Hepatocyte (in vitro differentiated cells): ENCODE measurements at regions not wholly inside any gene's neighbourhood (a gene's known extent, or its start where the extent isn't known, plus 50 kb on each side); places are given as distances from the start of the nearest gene placed in this dataset.

Experiments
- DNase-seq: peaks from one replicate; pipeline ENCODE4 v3.0.0-alpha.2; 2016; ENCODE audit warnings: low spot score
- H2AFZ ChIP-seq: fragments of 200-600 bp; sonication (generic); 2 replicates; pipeline ENCODE4 v1.6.0; 2016; ENCODE audit warnings: antibody characterized with exemption, mild to moderate bottlenecking
- H3K27ac ChIP-seq: fragments of 200-600 bp; sonication (generic); 2 replicates; pipeline ENCODE4 v1.5.1; 2016; ENCODE audit warnings: mild to moderate bottlenecking
- H3K27me3 ChIP-seq: fragments of 200-600 bp; sonication (generic); 2 replicates; pipeline ENCODE4 v1.6.1; 2016
- H3K36me3 ChIP-seq: fragments of 200-600 bp; sonication (generic); replicated peaks from 2 replicates; pipeline ENCODE4 v1.5.1; 2016; ENCODE audit warnings: low read depth; ENCODE audit not compliant: insufficient read depth
- H3K4me1 ChIP-seq: fragments of 200-600 bp; sonication (generic); 2 replicates; pipeline ENCODE4 v1.5.1; 2016; ENCODE audit warnings: mild to moderate bottlenecking, moderate library complexity; ENCODE audit not compliant: insufficient read depth
- H3K4me2 ChIP-seq: fragments of 200-600 bp; sonication (generic); 2 replicates; pipeline ENCODE4 v1.6.0; 2016
- H3K4me3 ChIP-seq: fragments of 200-600 bp; sonication (generic); 2 replicates; pipeline ENCODE4 v1.5.1; 2016; ENCODE audit warnings: mild to moderate bottlenecking
- H3K79me2 ChIP-seq: fragments of 200-600 bp; sonication (generic); 2 replicates; pipeline ENCODE4 v1.6.0; 2017; ENCODE audit warnings: mild to moderate bottlenecking
- H3K9me2 ChIP-seq: fragments of 200-600 bp; sonication (generic); replicated peaks from 2 replicates; pipeline ENCODE4 v1.6.0; 2017; ENCODE audit warnings: mild to moderate bottlenecking; ENCODE audit not compliant: insufficient read depth
- H3K9me3 ChIP-seq: fragments of 200-600 bp; sonication (generic); 2 replicates; pipeline ENCODE4 v1.5.1; 2016; ENCODE audit warnings: low read depth, mild to moderate bottlenecking
- H4K20me1 ChIP-seq: fragments of 200-600 bp; sonication (generic); 2 replicates; pipeline ENCODE4 v1.6.0; 2016; ENCODE audit warnings: mild to moderate bottlenecking; ENCODE audit not compliant: insufficient read depth, poor library complexity, severe bottlenecking
- CTCF ChIP-seq: fragments of 200-600 bp; sonication (generic); IDR thresholded peaks from 2 replicates; pipeline ENCODE4 v1.5.1; 2016; ENCODE audit warnings: antibody characterized with exemption, mild to moderate bottlenecking; ENCODE audit not compliant: poor library complexity
- EZH2 ChIP-seq: fragments of 200-600 bp; sonication (generic); IDR thresholded peaks from 2 replicates; pipeline ENCODE4 v1.6.1; 2016; ENCODE audit warnings: antibody characterized with exemption, mild to moderate bottlenecking, borderline replicate concordance
- EZH2phosphoT487 ChIP-seq: fragments of 200-600 bp; sonication (generic); IDR thresholded peaks from one replicate; pipeline ENCODE4 v1.6.1; 2018; ENCODE audit warnings: antibody characterized with exemption, mild to moderate bottlenecking, low read depth, moderate library complexity; ENCODE audit not compliant: unreplicated experiment, severe bottlenecking
- WGBS: methylation state at CpG from one replicate; pipeline ENCODE4 v1.1.6; 2016; ENCODE audit warnings: low lambda C conversion rate; ENCODE audit errors: missing lambda C conversion rate; 5-methylcytosine and 5-hydroxymethylcytosine counted together

DNA sequence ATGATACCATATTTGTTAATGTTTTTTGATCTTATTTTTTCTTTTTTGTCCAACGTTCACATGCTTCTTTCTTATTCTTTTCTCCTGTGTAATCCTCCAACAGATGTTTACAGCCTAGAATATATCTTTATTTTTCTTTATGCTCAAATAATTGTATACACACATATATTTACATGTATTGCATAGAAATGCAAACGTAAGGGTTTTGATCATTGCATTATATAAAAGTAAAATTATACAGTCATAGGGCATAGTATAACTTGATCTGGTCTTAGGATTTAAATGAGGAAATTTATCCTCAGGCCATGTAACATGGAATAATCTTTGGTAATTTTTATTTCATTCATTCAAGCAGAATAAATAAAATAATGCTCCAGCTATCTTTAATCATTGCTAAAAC lies 84.9 kb upstream of the EEF1E1 start:
- Histone ChIP-seq H3K9me2 (no peaks in the 10 kb centered on the region), H3K4me2 (no peak overlapping the region), H3K79me2 (no peaks in the 10 kb centered on the region), H4K20me1 (no peaks in the 10 kb centered on the region), H2AFZ (no peak overlapping the region), H3K4me1 (no peaks in the 10 kb centered on the region), H3K36me3 (no peaks in the 10 kb centered on the region), H3K9me3 (no peaks in the 10 kb centered on the region), H3K4me3 (no peak overlapping the region), H3K27ac (no peak overlapping the region), H3K27me3 (no peaks in the 10 kb centered on the region)
- WGBS, result 92% methylated on average over 2 of the region's 2 CpGs
- TF ChIP-seq CTCF, result no peak
- no peak for TF ChIP-seq EZH2phosphoT487
- TF ChIP-seq EZH2, result no peak
- no peak for DNase-seq

DNA sequence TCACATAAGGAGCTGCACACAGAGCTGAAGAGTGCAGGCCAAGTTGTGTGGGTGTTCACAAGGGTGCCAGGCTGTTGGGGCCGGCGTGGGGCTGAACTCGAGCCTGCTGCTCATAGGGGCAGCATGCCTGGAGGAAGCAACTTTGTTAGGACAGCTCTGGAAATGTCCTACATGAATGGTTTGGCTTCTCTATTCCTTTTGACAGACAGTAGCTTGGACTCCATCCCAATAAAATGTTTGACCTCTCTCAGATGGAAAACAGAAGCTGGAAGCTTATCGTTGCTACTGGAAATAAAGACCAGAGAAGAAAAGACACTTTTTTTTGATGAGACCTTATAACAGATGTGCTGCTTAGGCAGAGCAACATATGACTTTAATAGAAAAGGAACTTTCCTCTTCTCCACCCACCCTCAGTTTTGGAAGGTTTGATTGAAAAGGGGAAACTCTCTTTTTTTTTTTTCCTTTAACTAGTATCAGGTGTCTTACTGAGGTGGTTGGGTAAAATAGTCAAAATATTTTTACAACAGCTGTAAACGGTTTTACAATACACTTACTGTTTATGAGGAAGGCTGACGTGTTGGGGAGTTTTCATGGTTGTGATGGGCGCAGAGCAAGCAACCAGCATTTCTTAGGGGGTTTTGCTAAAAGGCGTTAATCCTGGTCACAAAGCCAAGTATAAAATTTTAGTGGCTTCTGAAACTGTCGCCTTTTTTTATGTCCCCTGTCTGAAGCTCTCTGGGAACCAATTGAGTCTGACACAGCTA lies 80.7 kb upstream of the EEF1E1 start:
- Histone ChIP-seq H3K4me2 (no peak overlapping the region), H2AFZ (no peak overlapping the region)

DNA sequence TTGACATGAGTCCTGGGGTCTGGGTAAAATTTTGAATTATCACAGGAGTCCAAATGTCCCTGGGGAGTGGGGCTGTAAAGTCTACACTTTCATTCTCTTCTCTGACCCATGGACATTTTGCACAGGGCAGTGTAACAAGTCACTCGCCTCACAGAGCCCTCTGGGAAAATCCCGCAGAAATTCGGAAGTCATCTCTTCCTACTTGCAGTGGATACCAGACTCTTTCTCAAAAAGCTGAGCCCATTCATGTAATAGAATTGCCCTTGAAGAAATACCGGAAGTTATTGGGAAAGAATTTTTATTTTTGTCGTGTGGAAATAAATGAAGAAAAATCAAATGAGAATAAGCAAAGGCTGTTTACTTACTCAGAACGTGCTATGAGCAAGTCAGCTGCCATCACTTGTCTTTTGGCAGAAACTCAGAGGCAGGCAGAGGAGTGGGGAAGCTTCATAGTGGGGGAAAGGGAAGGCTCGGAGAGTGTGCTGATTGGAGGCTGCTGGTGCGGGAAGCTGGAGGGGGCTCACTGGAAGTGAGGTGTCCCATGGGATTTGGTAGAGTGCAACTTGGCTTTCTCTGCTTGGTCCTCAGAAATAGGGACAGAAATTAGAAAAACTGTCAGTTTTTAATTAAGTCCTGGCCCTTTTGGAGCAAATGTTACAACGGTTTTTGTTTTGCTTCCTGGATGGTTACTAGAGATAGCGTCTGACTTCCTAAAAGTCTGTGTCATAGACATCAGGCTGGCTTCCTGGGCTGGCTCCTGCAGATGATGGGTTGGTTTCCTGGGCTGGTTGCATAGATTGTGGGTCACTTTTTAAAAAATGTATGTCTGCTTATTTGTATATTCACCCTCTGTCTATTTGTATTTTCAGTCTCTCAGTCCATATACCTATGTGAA lies 79.8 kb upstream of the EEF1E1 start:
- 67% methylated on average over 10 of the region's 10 CpGs for WGBS
- Histone ChIP-seq H3K36me3 (no peaks in the 10 kb centered on the region), H3K79me2 (no peaks in the 10 kb centered on the region), H3K27ac (no peak overlapping the region), H3K4me3 (no peak overlapping the region), H3K4me2 (no peak overlapping the region), H3K9me2 (no peaks in the 10 kb centered on the region), H3K9me3 (no peaks in the 10 kb centered on the region), H4K20me1 (no peaks in the 10 kb centered on the region), H3K4me1 (peaks cover 5% of the 10 kb centered on the region), H2AFZ (no peak overlapping the region), H3K27me3 (no peaks in the 10 kb centered on the region)
- DNase-seq, result no peak
- TF ChIP-seq CTCF, result no peak
- TF ChIP-seq EZH2phosphoT487, result no peak
- TF ChIP-seq EZH2, result no peak

More for the DNA sequence above, 80.7 kb upstream of the EEF1E1 start:
- Histone ChIP-seq H3K4me1 (peaks cover 5% of the 10 kb centered on the region), H3K27ac (no peak overlapping the region), H3K4me3 (no peak overlapping the region), H3K27me3 (no peaks in the 10 kb centered on the region), H3K79me2 (no peaks in the 10 kb centered on the region), H4K20me1 (no peaks in the 10 kb centered on the region), H3K36me3 (no peaks in the 10 kb centered on the region), H3K9me2 (no peaks in the 10 kb centered on the region), H3K9me3 (no peaks in the 10 kb centered on the region)
- DNase-seq, result no peak
- WGBS, result 45% methylated on average over 9 of the region's 9 CpGs
- TF ChIP-seq EZH2phosphoT487 (no peak), EZH2 (no peak), CTCF (no peak)
